ENCODE measurements at regions not wholly inside any gene's neighbourhood (a gene's known extent, or its start where the extent isn't known, plus 50 kb on each side); places are given as distances from the start of the nearest gene placed in this dataset.
"Not testable (repeated sequence)": the region's sequence is repeated elsewhere in the genome, so short reads cannot be mapped to it uniquely, and the experiment has no call there.

DNA sequence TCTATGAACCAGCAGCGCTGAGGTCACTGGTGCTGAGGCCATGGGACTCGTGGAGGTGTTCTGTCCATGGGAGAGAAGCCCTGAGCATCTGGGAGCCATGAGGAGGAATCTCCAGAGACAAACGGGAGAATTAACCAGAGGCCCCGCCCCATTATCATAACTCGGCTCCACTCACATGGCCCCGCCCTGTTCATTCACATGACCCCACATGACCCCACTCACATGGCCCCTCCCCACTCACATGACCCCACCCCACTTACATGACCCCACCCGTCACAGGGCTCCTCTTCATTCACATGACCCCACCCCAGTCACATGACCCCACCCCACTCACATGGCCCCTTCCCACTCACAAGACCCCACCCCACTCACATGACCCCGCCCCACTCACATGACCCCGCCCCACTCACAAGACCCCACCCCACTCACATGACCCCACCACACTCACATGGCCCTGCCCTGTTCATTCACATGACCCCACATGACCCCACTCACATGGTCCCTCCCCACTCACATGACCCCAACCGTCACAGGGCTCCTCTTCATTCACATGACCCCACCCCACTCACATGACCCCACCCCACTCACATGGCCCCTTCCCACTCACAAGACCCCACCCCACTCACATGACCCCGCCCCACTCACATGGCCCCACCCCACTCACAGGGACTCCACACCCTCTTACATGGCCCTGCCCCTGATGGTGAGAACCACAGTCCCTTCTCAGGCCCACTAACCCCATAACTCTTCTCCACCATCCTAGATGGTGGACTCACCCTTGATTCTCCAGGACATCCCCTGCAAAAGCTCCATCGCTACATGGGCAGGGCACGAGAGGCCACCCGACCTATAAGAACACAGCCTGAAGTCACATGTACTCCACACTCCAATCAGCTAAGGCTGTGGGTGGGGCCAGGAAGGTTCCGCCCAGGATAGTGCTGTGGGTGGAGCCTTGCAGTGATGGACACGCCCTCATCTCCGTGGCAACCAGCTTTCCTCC lies 151.1 kb upstream of the SFSWAP start:
- no peak for DNase-seq

DNA sequence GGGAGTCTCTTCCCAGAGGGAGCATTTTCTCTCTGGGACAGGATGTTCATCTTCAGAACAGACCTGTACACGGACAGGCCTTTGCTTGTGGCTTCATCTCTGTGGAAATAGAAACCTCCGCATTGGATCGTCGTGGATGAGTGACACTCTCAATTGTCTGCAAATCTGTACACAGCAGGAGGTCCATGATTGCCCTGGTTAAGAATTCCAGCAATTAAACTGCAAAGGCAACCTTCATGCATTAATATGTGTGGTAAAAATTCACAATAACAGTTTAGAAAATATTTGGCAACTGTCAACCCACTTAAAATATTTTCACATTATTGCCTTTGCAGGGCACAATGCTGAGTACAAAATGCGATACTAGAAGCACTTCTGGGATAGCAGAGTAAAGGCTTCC lies 149.8 kb upstream of the SFSWAP start:
- no peak for DNase-seq

GRCh38 chr12:131561891-131562684 lies 148.8 kb upstream of the SFSWAP start:
- DNase-seq: no peak

GRCh38 chr12:131564138-131564727 lies 146.7 kb upstream of the SFSWAP start:
- peak; percentile 43 for DNase-seq

DNA sequence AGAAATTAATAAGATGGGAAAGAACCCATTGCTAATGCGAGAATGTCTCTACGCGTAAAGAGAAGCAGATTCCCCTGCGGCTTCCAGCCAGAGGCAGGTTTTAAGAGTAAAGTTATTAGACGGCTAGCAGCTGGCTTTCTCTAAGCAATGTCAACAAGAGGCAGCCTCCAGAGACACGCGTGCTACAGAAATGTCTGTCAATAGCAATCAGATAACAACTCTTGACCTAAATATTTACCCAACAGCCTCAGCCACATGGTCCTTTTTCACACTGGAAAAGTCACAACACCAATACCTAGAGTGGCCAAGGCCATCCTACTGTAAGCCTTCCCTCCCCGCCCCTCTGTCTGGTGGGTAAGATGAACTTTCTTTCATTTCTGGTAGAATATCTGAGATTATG lies 146.0 kb upstream of the SFSWAP start:
- no peak for DNase-seq

GRCh38 chr12:131565267-131566015 lies 145.4 kb upstream of the SFSWAP start:
- DNase-seq: no peak

GRCh38 chr12:131568336-131568735 lies 142.6 kb upstream of the SFSWAP start:
- no peak for DNase-seq

DNA sequence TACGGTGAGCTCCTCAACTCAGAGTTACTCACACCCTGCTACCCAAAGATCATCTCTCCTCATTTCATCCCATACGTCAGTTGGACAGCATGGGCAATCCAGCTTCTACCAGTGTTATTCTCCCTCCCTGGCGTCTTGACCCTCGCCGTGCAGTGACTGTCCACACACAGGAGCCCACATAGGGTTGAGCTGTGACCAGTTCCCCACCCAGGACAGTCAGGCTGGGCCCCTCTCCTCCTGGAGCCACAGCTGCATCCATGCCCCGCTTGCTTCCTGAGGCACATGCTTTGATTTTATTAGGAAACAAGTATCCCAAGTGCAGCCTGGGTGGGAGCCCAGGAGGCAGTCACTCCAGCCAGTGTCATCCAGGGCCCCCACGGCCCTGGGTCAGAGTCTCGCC lies 140.3 kb upstream of the SFSWAP start:
- no peak for DNase-seq

- DNase-seq: no peak
Measured at GRCh38 chr12:131571827-131572226, 139.1 kb upstream of the SFSWAP start.

DNA sequence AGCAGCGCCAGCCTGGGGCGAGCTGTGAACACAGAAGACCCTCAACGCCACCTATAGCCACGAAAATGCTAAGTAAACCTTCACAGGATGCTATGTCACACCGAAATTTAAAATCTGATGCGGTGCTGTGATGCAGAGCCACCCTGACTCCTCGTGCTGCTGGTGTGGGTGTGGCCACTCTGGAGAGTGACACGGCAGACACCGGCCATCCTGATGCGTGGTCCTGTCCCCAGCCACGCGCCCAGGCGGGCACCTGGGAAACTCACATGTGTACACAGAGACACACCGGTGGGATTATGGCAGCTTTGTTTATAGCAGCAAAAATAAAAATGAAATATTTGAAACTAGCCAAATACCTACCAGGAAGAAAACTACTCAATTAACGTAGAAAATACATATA lies 138.3 kb upstream of the SFSWAP start:
- no peak for DNase-seq

DNA sequence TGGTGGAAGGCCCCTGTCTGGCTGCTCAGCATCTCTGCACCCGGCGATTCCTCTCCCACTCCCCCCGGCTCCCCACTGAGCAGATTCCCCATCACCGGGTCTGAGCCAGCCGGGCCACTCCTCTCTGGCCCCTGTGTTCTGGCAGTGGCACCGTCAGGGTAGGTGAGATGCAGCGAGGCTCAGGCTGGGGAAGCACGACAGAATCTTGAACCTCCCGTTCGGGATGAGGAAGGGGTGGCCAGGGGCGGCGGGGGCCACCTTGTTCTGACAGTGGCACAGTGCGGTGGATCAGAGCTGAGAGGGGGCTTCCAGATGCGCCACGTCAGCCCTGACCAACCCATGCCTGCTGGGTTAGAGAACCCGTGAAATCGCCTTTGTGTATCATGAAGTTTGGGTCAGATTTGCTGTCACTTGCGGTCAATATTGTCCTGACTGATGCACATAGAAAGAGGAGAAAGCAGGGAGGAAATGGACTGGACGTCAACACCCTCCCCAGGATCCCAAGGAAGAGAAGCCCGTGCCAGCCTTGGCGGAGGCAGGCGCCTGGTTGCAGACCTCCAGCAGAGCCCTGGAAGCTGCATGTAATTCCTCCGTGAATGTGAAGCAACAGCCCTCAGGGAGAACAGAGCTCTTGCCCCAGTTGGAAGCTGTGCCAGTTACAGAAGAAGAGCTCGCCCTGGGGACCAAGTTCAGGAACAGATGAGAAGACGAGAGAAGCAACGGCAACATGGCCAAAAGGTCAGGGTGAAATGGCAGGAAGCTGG lies 137.1 kb upstream of the SFSWAP start:
- peak; percentile 52 for DNase-seq

- peak; percentile 55 for DNase-seq
Measured at GRCh38 chr12:131574395-131574771, 136.5 kb upstream of the SFSWAP start.

DNA sequence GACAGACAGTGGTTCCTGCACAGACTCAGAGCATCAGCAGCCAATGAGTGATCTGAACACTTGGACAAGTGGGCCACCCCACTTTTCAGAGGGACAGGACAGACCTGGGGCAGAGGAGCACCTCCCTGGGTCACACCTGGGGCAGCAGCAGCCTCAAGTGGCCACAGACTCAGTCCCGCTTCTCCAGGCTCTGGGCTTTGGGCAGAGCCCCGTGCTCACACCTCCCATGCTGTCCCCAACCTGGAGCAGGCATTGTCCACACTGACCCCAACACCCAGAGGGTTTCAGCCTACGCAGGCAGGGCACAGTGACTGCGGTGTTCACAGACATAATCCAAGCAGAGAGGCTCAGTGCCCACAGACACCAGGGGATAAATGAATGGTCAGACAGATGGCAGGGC lies 135.5 kb upstream of the SFSWAP start:
- DNase-seq: no peak

- DNase-seq: not testable (repeated sequence)
Measured at GRCh38 chr12:131576734-131577133, 134.2 kb upstream of the SFSWAP start.

GRCh38 chr12:131577766-131578165 lies 133.1 kb upstream of the SFSWAP start:
- DNase-seq: no peak

- DNase-seq: no peak
Measured at GRCh38 chr12:131578828-131579470, 131.9 kb upstream of the SFSWAP start.

GRCh38 chr12:131583090-131583712 lies 127.7 kb upstream of the SFSWAP start:
- no peak for DNase-seq

DNA sequence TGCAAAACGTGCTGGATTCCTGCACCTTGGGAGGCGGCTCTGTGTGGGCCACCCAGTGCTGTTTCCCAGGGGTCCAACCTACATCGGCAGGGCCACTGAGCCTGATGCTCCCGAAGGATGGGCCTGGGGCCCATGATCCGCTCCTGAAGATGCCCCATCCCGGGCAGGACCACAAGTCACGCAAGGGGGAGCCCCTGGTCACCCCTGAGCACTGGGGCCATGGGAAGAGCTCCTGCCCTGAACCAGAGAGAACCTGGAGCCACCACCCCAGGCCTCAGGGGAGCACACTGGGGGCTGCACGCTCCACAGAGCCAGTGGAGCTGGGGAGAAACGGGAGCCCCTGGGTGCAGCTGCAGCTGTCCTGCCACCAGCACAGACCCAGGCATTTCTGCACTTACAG lies 124.6 kb upstream of the SFSWAP start:
- no peak for DNase-seq

GRCh38 chr12:131586761-131587160 lies 124.1 kb upstream of the SFSWAP start:
- DNase-seq: no peak

DNA sequence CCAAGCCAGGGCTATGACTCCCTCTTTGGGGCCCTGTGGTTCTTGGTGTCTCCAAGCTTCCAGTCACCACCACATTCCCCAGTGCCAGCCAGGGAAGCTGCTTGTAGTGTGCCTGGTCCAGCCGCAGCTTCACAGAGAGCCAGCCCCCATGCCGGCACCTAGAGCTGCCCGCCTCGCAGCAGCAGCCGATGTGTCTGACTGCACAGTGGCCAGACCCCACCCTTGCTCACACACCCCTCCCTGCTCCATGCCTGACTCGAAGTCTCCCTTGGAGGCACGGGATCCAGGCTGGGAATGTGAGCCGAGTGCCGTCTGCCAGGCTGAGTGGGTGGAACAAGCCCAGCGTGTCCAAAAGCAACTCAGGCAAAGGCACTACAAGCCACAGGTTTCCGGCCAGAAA lies 123.3 kb upstream of the SFSWAP start:
- no peak for DNase-seq
